ENCODE measurements at regions not wholly inside any gene's neighbourhood (a gene's known extent, or its start where the extent isn't known, plus 50 kb on each side); places are given as distances from the start of the nearest gene placed in this dataset.

- TF ChIP-seq EZH2phosphoT487 (IDR thresholded peaks at IDR 0.05; ENCODE audit: borderline replicate concordance) (no peak), JUND (IDR thresholded peaks at IDR 0.05) (no peak)
Measured at GRCh38 chr9:90046317-90046861, 441.6 kb downstream of the GADD45G start (continued).

GRCh38 chr9:90047828-90048227 is 443.0 kb downstream of the GADD45G start:
- CTCF ChIA-PET = interaction anchor here (0.6 kb wide), 1 partner anchor 445 kb away, joined by 3 read pairs; no protein-coding TSS in a partner anchor
- ATAC-seq (no peak), DNase-seq (ENCODE audit: low read depth, low spot score) (no peak)
- no peak overlapping the region for H3K9ac ChIP-seq (ENCODE audit: low read length)
- RAD21 ChIA-PET (ENCODE audit: low non-redundant PET in 1 of 2, low total read pairs in 2 of 2, uncharacterized antibody in 2 of 2, unreplicated experiment in 2 of 2) = no interaction called here
- intact Hi-C loops (cut with micrococcal nuclease) = no loop called here
- H2AFZ ChIP-seq (ENCODE audit: low read depth, low read length, poor library complexity, severe bottlenecking) = no peak overlapping the region
- no peaks in the 10 kb centered on the region for H3K27me3 ChIP-seq (ENCODE audit: insufficient read depth, low read length)
- no peaks in the 10 kb centered on the region for H4K20me1 ChIP-seq (ENCODE audit: insufficient read depth)
- no TSS peak for BruUV-seq (replicated peaks)
- H3K4me2 ChIP-seq (ENCODE audit: low read length) = no peak overlapping the region
- no peaks in the 10 kb centered on the region for H3K9me3 ChIP-seq (ENCODE audit: control insufficient read depth in 1 of 2, insufficient read depth in 1 of 2, low read depth in 1 of 2, low read length in 2 of 2)
- POLR2A ChIA-PET = no interaction called here
- no peak overlapping the region for H3K27ac ChIP-seq (ENCODE audit: low read depth, low read length)
- no peaks in the 10 kb centered on the region for H3K79me2 ChIP-seq (ENCODE audit: insufficient read depth, low read length)
- H3K4me3 ChIP-seq (replicated peaks in 1 of 2; ENCODE audit: low read depth in 1 of 2, low read length in 2 of 2) = no peak overlapping the region
- H3K9me2 ChIP-seq (ENCODE audit: insufficient read depth) = no peaks in the 10 kb centered on the region
- TF ChIP-seq, protein P1, sequence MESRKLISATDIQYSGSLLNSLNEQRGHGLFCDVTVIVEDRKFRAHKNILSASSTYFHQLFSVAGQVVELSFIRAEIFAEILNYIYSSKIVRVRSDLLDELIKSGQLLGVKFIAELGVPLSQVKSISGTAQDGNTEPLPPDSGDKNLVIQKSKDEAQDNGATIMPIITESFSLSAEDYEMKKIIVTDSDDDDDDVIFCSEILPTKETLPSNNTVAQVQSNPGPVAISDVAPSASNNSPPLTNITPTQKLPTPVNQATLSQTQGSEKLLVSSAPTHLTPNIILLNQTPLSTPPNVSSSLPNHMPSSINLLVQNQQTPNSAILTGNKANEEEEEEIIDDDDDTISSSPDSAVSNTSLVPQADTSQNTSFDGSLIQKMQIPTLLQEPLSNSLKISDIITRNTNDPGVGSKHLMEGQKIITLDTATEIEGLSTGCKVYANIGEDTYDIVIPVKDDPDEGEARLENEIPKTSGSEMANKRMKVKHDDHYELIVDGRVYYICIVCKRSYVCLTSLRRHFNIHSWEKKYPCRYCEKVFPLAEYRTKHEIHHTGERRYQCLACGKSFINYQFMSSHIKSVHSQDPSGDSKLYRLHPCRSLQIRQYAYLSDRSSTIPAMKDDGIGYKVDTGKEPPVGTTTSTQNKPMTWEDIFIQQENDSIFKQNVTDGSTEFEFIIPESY (IDR thresholded peaks at IDR 0.05; ENCODE audit: extremely low read depth, insufficient replicate concordance, low read length) = no peak
- no peaks in the 10 kb centered on the region for H3K36me3 ChIP-seq (ENCODE audit: control insufficient read depth in 1 of 2, insufficient read depth in 2 of 2, low read length in 2 of 2)
- peaks cover 0 to 5% of the 10 kb centered on the region in 2 experiments; a peak in 2 of 4 replicates for H3K4me1 ChIP-seq (ENCODE audit: control insufficient read depth in 1 of 2, insufficient read depth in 2 of 2, low read length in 2 of 2)

DNA sequence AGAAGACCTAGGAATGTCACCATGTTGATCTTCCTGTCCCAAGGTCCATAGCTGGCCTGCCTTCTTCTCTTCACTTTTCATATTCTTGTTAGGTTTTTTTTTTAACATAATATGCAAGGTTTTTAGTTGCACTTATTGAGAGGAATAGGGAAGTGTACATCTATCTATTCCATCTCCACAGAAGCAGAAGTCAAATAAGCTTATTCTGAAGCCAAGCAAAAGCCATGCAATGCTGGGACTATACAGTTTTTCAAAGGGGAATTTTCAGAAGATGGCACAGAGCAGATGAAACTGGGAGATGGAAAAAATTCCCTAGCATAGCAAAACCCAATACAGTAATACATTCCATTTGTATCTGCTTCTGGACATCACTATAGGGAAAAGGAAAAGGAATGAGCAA is 447.6 kb downstream of the GADD45G start:
- Histone ChIP-seq H4K20me1 (ENCODE audit: insufficient read depth) (no peaks in the 10 kb centered on the region), H3K27ac (ENCODE audit: low read depth, low read length) (no peak overlapping the region), H3K9ac (ENCODE audit: low read length) (no peak overlapping the region), H3K9me3 (ENCODE audit: control insufficient read depth in 1 of 2, insufficient read depth in 1 of 2, low read depth in 1 of 2, low read length in 2 of 2) (no peaks in the 10 kb centered on the region), H3K4me2 (ENCODE audit: low read length) (no peak overlapping the region), H2AFZ (ENCODE audit: low read depth, low read length, poor library complexity, severe bottlenecking) (no peak overlapping the region), H3K4me1 (ENCODE audit: control insufficient read depth in 1 of 2, insufficient read depth in 2 of 2, low read length in 2 of 2) (no peaks in the 10 kb centered on the region), H3K27me3 (ENCODE audit: insufficient read depth, low read length) (no peaks in the 10 kb centered on the region), H3K4me3 (replicated peaks in 1 of 2; ENCODE audit: low read depth in 1 of 2, low read length in 2 of 2) (no peak overlapping the region), H3K79me2 (ENCODE audit: insufficient read depth, low read length) (no peaks in the 10 kb centered on the region), H3K36me3 (ENCODE audit: control insufficient read depth in 1 of 2, insufficient read depth in 2 of 2, low read length in 2 of 2) (no peaks in the 10 kb centered on the region), H3K9me2 (ENCODE audit: insufficient read depth) (no peaks in the 10 kb centered on the region)
- RAD21 ChIA-PET (ENCODE audit: low non-redundant PET in 1 of 2, low total read pairs in 2 of 2, uncharacterized antibody in 2 of 2, unreplicated experiment in 2 of 2) = no interaction called here
- BruUV-seq (replicated peaks) = no TSS peak
- no peak for ATAC-seq
- no peak for TF ChIP-seq EGR1 (IDR thresholded peaks at IDR 0.05; ENCODE audit: low read depth)
- no peak for TF ChIP-seq ELF1 (IDR thresholded peaks at IDR 0.05; ENCODE audit: borderline replicate concordance, low read depth)
- no peak for TF ChIP-seq EZH2phosphoT487 (IDR thresholded peaks at IDR 0.05; ENCODE audit: borderline replicate concordance)
- no peak for TF ChIP-seq CBX3 (IDR thresholded peaks at IDR 0.05; ENCODE audit: low read depth)
- no peak for TF ChIP-seq SIN3A (IDR thresholded peaks at IDR 0.05; ENCODE audit: low read depth)
- no peak for TF ChIP-seq YY1 (IDR thresholded peaks at IDR 0.05; ENCODE audit: extremely low read depth, insufficient replicate concordance, low read depth, low read length)
- no peak for DNase-seq (ENCODE audit: low read depth, low spot score)
- CTCF ChIA-PET = no interaction called here
- POLR2A ChIA-PET = no interaction called here
- intact Hi-C loops (cut with micrococcal nuclease) = no loop called here
